Esophagus squamous epithelium (tissue), 4 donors: ENCODE measurements at regions not wholly inside any gene's neighbourhood (a gene's known extent, or its start where the extent isn't known, plus 50 kb on each side); places are given as distances from the start of the nearest gene placed in this dataset.

Experiments
- CTCF ChIP-seq, 6 experiments: fragments of 450-650 bp in 4 of 6; fragments of 200-600 bp in 2 of 6; sonication (generic) in 2 of 6; IDR thresholded peaks; one replicate each; pipeline ENCODE4 v1.5.1; 2016 to 2019; ENCODE audit warnings: antibody characterized with exemption in 6 of 6, mild to moderate bottlenecking in 4 of 6, moderate library complexity in 4 of 6
- POLR2A ChIP-seq, 4 donors: fragments of 450-650 bp; IDR thresholded peaks; one replicate each; pipeline ENCODE4 v1.6.1; 2017; ENCODE audit warnings: antibody characterized with exemption in 4 of 4, mild to moderate bottlenecking in 4 of 4, moderate library complexity in 3 of 4

- TF ChIP-seq CTCF (IDR thresholded peaks at IDR 0.05) (no peak), POLR2A (IDR thresholded peaks at IDR 0.05) (no peak)
These were observed 129.5 kb upstream of the MAP3K7 start for GRCh38 chr6:90716376-90716775.
